ENCODE measurements at regions not wholly inside any gene's neighbourhood (a gene's known extent, or its start where the extent isn't known, plus 50 kb on each side); places are given as distances from the start of the nearest gene placed in this dataset.
"Not testable (repeated sequence)": the region's sequence is repeated elsewhere in the genome, so short reads cannot be mapped to it uniquely, and the experiment has no call there.

- no peak for DNase-seq
- intact Hi-C loops (cut with micrococcal nuclease), result no loop called here
- H3K4me1 ChIP-seq, result peaks cover 17% of the 10 kb centered on the region
- no peak for TF ChIP-seq CTCF (IDR thresholded peaks at IDR 0.05; ENCODE audit: borderline replicate concordance)
- H3K4me3 ChIP-seq, result no peak overlapping the region
- H3K36me3 ChIP-seq, result no peaks in the 10 kb centered on the region
- H3K27ac ChIP-seq (replicated peaks), result peak overlapping the region; percentile 58
- peaks cover 9% of the 10 kb centered on the region for H3K9me3 ChIP-seq (replicated peaks)
- no peaks in the 10 kb centered on the region for H3K27me3 ChIP-seq (ENCODE audit: low read depth)
Measured at GRCh38 chr2:149858901-149859634, 271.5 kb upstream of the MMADHC start.

- H3K36me3 ChIP-seq, result no peaks in the 10 kb centered on the region
- H3K9me3 ChIP-seq (replicated peaks), result peaks cover 9% of the 10 kb centered on the region
- no peaks in the 10 kb centered on the region for H3K27me3 ChIP-seq (ENCODE audit: low read depth)
- H3K4me1 ChIP-seq, result peaks cover 17% of the 10 kb centered on the region
- peak overlapping the region; percentile 22 for H3K27ac ChIP-seq (replicated peaks)
- DNase-seq, result no peak
- intact Hi-C loops (cut with micrococcal nuclease), result no loop called here
- no peak overlapping the region for H3K4me3 ChIP-seq
- no peak for TF ChIP-seq CTCF (IDR thresholded peaks at IDR 0.05; ENCODE audit: borderline replicate concordance)
Measured at GRCh38 chr2:149858216-149858615, 270.6 kb upstream of the MMADHC start.

GRCh38 chr2:149857344-149857743 is 269.8 kb upstream of the MMADHC start:
- Histone ChIP-seq H3K27ac (replicated peaks) (no peak overlapping the region), H3K4me3 (no peak overlapping the region), H3K4me1 (peaks cover 17% of the 10 kb centered on the region), H3K9me3 (replicated peaks) (peaks cover 6% of the 10 kb centered on the region), H3K36me3 (no peaks in the 10 kb centered on the region), H3K27me3 (ENCODE audit: low read depth) (no peaks in the 10 kb centered on the region)
- DNase-seq, result no peak
- no peak for TF ChIP-seq CTCF (IDR thresholded peaks at IDR 0.05; ENCODE audit: borderline replicate concordance)
- intact Hi-C loops (cut with micrococcal nuclease), result no loop called here

- H3K9me3 ChIP-seq (replicated peaks); intact Hi-C loops (cut with micrococcal nuclease); DNase-seq: not testable (repeated sequence)
Measured at GRCh38 chr2:149855859-149856258, 268.3 kb upstream of the MMADHC start.

GRCh38 chr2:149849591-149849990 is 262.0 kb upstream of the MMADHC start:
- Histone ChIP-seq H3K9me3 (replicated peaks) (no peaks in the 10 kb centered on the region), H3K27me3 (ENCODE audit: low read depth) (no peaks in the 10 kb centered on the region), H3K4me3 (no peak overlapping the region), H3K4me1 (no peaks in the 10 kb centered on the region), H3K36me3 (no peaks in the 10 kb centered on the region), H3K27ac (replicated peaks) (no peak overlapping the region)
- DNase-seq, result no peak
- intact Hi-C loops (cut with micrococcal nuclease), result no loop called here
- no peak for TF ChIP-seq CTCF (IDR thresholded peaks at IDR 0.05; ENCODE audit: borderline replicate concordance)

More at GRCh38 chr2:149855859-149856258, 268.3 kb upstream of the MMADHC start:
- not testable (repeated sequence) for H3K36me3 ChIP-seq; H3K4me3 ChIP-seq; H3K27me3 ChIP-seq (ENCODE audit: low read depth); H3K27ac ChIP-seq (replicated peaks)
- peaks cover 17% of the 10 kb centered on the region for H3K4me1 ChIP-seq

GRCh38 chr2:149849136-149849535 is 261.6 kb upstream of the MMADHC start:
- H3K9me3 ChIP-seq (replicated peaks), result no peaks in the 10 kb centered on the region
- no peak for TF ChIP-seq CTCF (IDR thresholded peaks at IDR 0.05; ENCODE audit: borderline replicate concordance)
- no peak overlapping the region for H3K27ac ChIP-seq (replicated peaks)
- H3K27me3 ChIP-seq (ENCODE audit: low read depth), result no peaks in the 10 kb centered on the region
- intact Hi-C loops (cut with micrococcal nuclease), result no loop called here
- no peak overlapping the region for H3K4me3 ChIP-seq
- no peak for DNase-seq
- no peaks in the 10 kb centered on the region for H3K36me3 ChIP-seq
- no peaks in the 10 kb centered on the region for H3K4me1 ChIP-seq
